Neuronal stem cell (in vitro differentiated cells): ENCODE measurements at regions not wholly inside any gene's neighbourhood (a gene's known extent, or its start where the extent isn't known, plus 50 kb on each side); places are given as distances from the start of the nearest gene placed in this dataset.

Experiments
- DNase-seq: peaks from one replicate; pipeline ENCODE4 v3.0.0-alpha.2; 2013; ENCODE audit warnings: low spot score
- H2AFZ ChIP-seq: one replicate; pipeline ENCODE4 v1.6.1; 2013; ENCODE audit warnings: mild to moderate bottlenecking, low read length, inconsistent platforms
- H2AK5ac ChIP-seq: 2 replicates; pipeline ENCODE4 v1.6.1; 2013; ENCODE audit warnings: low read depth, mild to moderate bottlenecking, inconsistent platforms, low read length, moderate library complexity, mixed read lengths
- H2BK120ac ChIP-seq: 2 replicates; pipeline ENCODE4 v1.6.1; 2013; ENCODE audit warnings: low read depth, mild to moderate bottlenecking, inconsistent platforms, low read length, moderate library complexity, mixed read lengths
- H2BK12ac ChIP-seq: one replicate; pipeline ENCODE4 v1.6.1; 2013; ENCODE audit warnings: low read length, inconsistent platforms
- H2BK15ac ChIP-seq: 2 replicates; pipeline ENCODE4 v1.6.1; 2013; ENCODE audit warnings: mild to moderate bottlenecking, low read length, inconsistent platforms, mixed read lengths
- H2BK5ac ChIP-seq: one replicate; pipeline ENCODE4 v1.6.1; 2013; ENCODE audit warnings: inconsistent platforms, mild to moderate bottlenecking, low read length, moderate library complexity
- H3K14ac ChIP-seq: one replicate; pipeline ENCODE4 v1.6.1; 2013; ENCODE audit warnings: low read length, inconsistent platforms
- H3K18ac ChIP-seq: 2 replicates; pipeline ENCODE4 v1.6.1; 2013; ENCODE audit warnings: low read length, inconsistent platforms
- H3K23ac ChIP-seq: 2 replicates; pipeline ENCODE4 v1.6.1; 2013; ENCODE audit warnings: low read depth, mild to moderate bottlenecking, mixed read lengths, low read length, inconsistent platforms; ENCODE audit not compliant: poor library complexity
- H3K27ac ChIP-seq: replicated peaks from 3 replicates; pipeline ENCODE4 v1.5.1; 2013; ENCODE audit warnings: low read length, inconsistent platforms
- H3K27me3 ChIP-seq, 3 experiments: 2 replicates each; pipeline ENCODE4 v1.6.1; 2013; ENCODE audit warnings: low read length in 3 of 3, mild to moderate bottlenecking in 2 of 3, inconsistent platforms in 1 of 3, low read depth in 1 of 3, mixed read lengths in 1 of 3, moderate library complexity in 1 of 3; ENCODE audit not compliant: control insufficient read depth in 3 of 3, insufficient read depth in 3 of 3
- H3K36me3 ChIP-seq, 2 donors: replicated peaks in 1 of 2; 2 replicates each; pipeline ENCODE4 v1.6.1; 2013; ENCODE audit warnings: low read length in 2 of 2; ENCODE audit not compliant: control insufficient read depth in 2 of 2, insufficient read depth in 2 of 2
- H3K4ac ChIP-seq: 2 replicates; pipeline ENCODE4 v1.6.1; 2013; ENCODE audit warnings: inconsistent platforms, mild to moderate bottlenecking, low read length, moderate library complexity
- H3K4me1 ChIP-seq, 2 donors: 1 replicate in 1 of 2; 2 replicates in 1 of 2; pipeline ENCODE4 v1.6.1; 2013; ENCODE audit warnings: low read length in 2 of 2, low read depth in 1 of 2; ENCODE audit not compliant: control insufficient read depth in 2 of 2, insufficient read depth in 1 of 2
- H3K4me2 ChIP-seq: one replicate; pipeline ENCODE4 v1.6.1; 2013; ENCODE audit warnings: mild to moderate bottlenecking, low read length, inconsistent platforms; ENCODE audit not compliant: insufficient read depth, poor library complexity, severe bottlenecking
- H3K4me3 ChIP-seq, 2 donors: 2 replicates each; pipeline ENCODE4 v1.5.1; 2013; ENCODE audit warnings: low read length in 2 of 2, mild to moderate bottlenecking in 2 of 2, inconsistent platforms in 1 of 2, moderate library complexity in 1 of 2
- H3K79me1 ChIP-seq: one replicate; pipeline ENCODE4 v1.6.1; 2013; ENCODE audit warnings: low read depth, mild to moderate bottlenecking, inconsistent platforms, low read length, moderate library complexity
- H3K9ac ChIP-seq: one replicate; pipeline ENCODE4 v1.6.1; 2013; ENCODE audit warnings: mild to moderate bottlenecking, low read depth, low read length, inconsistent platforms; ENCODE audit not compliant: poor library complexity
- H3K9me3 ChIP-seq, 2 donors: replicated peaks in 1 of 2; 2 replicates each; pipeline versions ENCODE3 to v1.6.1; 2013; ENCODE audit warnings: low read length in 2 of 2, mild to moderate bottlenecking in 2 of 2, inconsistent platforms in 1 of 2, low read depth in 1 of 2, mixed read lengths in 1 of 2, moderate library complexity in 1 of 2; ENCODE audit not compliant: control insufficient read depth in 2 of 2, insufficient read depth in 1 of 2
- H4K8ac ChIP-seq: one replicate; pipeline ENCODE4 v1.6.1; 2013; ENCODE audit warnings: low read depth, mild to moderate bottlenecking, inconsistent platforms, low read length, moderate library complexity
- H4K91ac ChIP-seq: one replicate; pipeline ENCODE4 v1.6.1; 2013; ENCODE audit warnings: low read length, low read depth, mild to moderate bottlenecking, inconsistent platforms; ENCODE audit not compliant: poor library complexity
- WGBS, 2 donors: extraction: QIAGEN DNeasy Blood & Tissue Kit; methylation state at CpG; one replicate each; pipeline ENCODE4 v1.1.7; 2013; ENCODE audit warnings: missing lambda C conversion rate in 2 of 2, mixed read lengths in 1 of 2; ENCODE audit not compliant: insufficient read length in 2 of 2, insufficient replicate concordance in 1 of 2; ENCODE audit errors: extremely low coverage in 2 of 2; 5-methylcytosine and 5-hydroxymethylcytosine counted together

GRCh38 chr2:126808929-126809328 lies 89.8 kb upstream of the TEX51 start:
- Histone ChIP-seq H4K91ac (no peak overlapping the region), H3K4me2 (no peak overlapping the region), H3K27ac (no peak overlapping the region), H2BK120ac (no peak overlapping the region), H3K27me3 (no peaks in the 10 kb centered on the region), H2BK5ac (no peak overlapping the region), H3K14ac (no peak overlapping the region), H4K8ac (no peak overlapping the region), H2BK12ac (no peak overlapping the region), H3K23ac (no peak overlapping the region), H3K4me1 (peaks cover 0 to 3% of the 10 kb centered on the region in 2 donors), H2BK15ac (no peak overlapping the region), H3K36me3 (no peaks in the 10 kb centered on the region), H3K4ac (no peak overlapping the region), H3K9ac (no peak overlapping the region), H3K4me3 (no peak overlapping the region), H2AFZ (no peak overlapping the region), H3K18ac (no peak overlapping the region), H2AK5ac (no peak overlapping the region), H3K9me3 (no peaks in the 10 kb centered on the region), H3K79me1 (no peaks in the 10 kb centered on the region)
- no peak for DNase-seq
- WGBS, 2 donors = no CpG with 5 or more reads among the region's 6 CpGs

GRCh38 chr2:126809340-126809739 lies 89.3 kb upstream of the TEX51 start:
- no peak overlapping the region for H3K4me2 ChIP-seq
- H2AFZ ChIP-seq = no peak overlapping the region
- no peaks in the 10 kb centered on the region for H3K27me3 ChIP-seq
- no peak overlapping the region for H2BK12ac ChIP-seq
- no CpG with 5 or more reads among the region's 7 CpGs for WGBS, 2 donors
- H3K14ac ChIP-seq = no peak overlapping the region
- H3K9ac ChIP-seq = no peak overlapping the region
- no peak overlapping the region for H3K4me3 ChIP-seq
- no peak overlapping the region for H4K91ac ChIP-seq
- H2BK5ac ChIP-seq = no peak overlapping the region
- no peak overlapping the region for H3K27ac ChIP-seq
- H4K8ac ChIP-seq = no peak overlapping the region
- H2BK120ac ChIP-seq = no peak overlapping the region
- no peak overlapping the region for H3K18ac ChIP-seq
- no peaks in the 10 kb centered on the region for H3K9me3 ChIP-seq
- DNase-seq = no peak
- no peaks in the 10 kb centered on the region for H3K79me1 ChIP-seq
- H2AK5ac ChIP-seq = no peak overlapping the region
- H3K4me1 ChIP-seq = peaks cover 0 to 3% of the 10 kb centered on the region in 2 donors
- H3K36me3 ChIP-seq = no peaks in the 10 kb centered on the region
- no peak overlapping the region for H2BK15ac ChIP-seq
- H3K4ac ChIP-seq = no peak overlapping the region
- H3K23ac ChIP-seq = no peak overlapping the region

- no peak overlapping the region for H3K4me2 ChIP-seq
- H3K4me1 ChIP-seq = peaks cover 0 to 3% of the 10 kb centered on the region in 2 donors
- H2BK15ac ChIP-seq = no peak overlapping the region
- no peak overlapping the region for H4K91ac ChIP-seq
- no peak overlapping the region for H3K4ac ChIP-seq
- no peak overlapping the region for H3K18ac ChIP-seq
- H3K27ac ChIP-seq = no peak overlapping the region
- H3K9me3 ChIP-seq = no peaks in the 10 kb centered on the region
- H2BK120ac ChIP-seq = no peak overlapping the region
- DNase-seq = no peak
- no peak overlapping the region for H2AK5ac ChIP-seq
- H2BK12ac ChIP-seq = no peak overlapping the region
- H4K8ac ChIP-seq = no peak overlapping the region
- H3K79me1 ChIP-seq = no peaks in the 10 kb centered on the region
- H2AFZ ChIP-seq = no peak overlapping the region
- no peak overlapping the region for H3K9ac ChIP-seq
- no peaks in the 10 kb centered on the region for H3K36me3 ChIP-seq
- no peak overlapping the region for H2BK5ac ChIP-seq
- no peaks in the 10 kb centered on the region for H3K27me3 ChIP-seq
- WGBS, 2 donors = no CpG with 5 or more reads among the region's 6 CpGs
- no peak overlapping the region for H3K4me3 ChIP-seq
- H3K14ac ChIP-seq = no peak overlapping the region
- no peak overlapping the region for H3K23ac ChIP-seq
Observed at GRCh38 chr2:126810001-126810400, 88.7 kb upstream of the TEX51 start.

GRCh38 chr2:126811101-126811500 lies 87.6 kb upstream of the TEX51 start:
- H2BK12ac ChIP-seq = no peak overlapping the region
- H3K27ac ChIP-seq = no peak overlapping the region
- H3K79me1 ChIP-seq = no peaks in the 10 kb centered on the region
- H3K23ac ChIP-seq = no peak overlapping the region
- no peak overlapping the region for H3K4ac ChIP-seq
- no peak overlapping the region for H3K18ac ChIP-seq
- no peak overlapping the region for H4K91ac ChIP-seq
- no peak overlapping the region for H3K14ac ChIP-seq
- no peak overlapping the region for H2BK120ac ChIP-seq
- H3K4me3 ChIP-seq = no peak overlapping the region
- no peak overlapping the region for H2BK5ac ChIP-seq
- no peak overlapping the region for H2BK15ac ChIP-seq
- no peaks in the 10 kb centered on the region for H3K36me3 ChIP-seq
- no CpG with 5 or more reads among the region's 6 CpGs for WGBS, 2 donors
- H3K4me1 ChIP-seq = peaks cover 0 to 3% of the 10 kb centered on the region in 2 donors
- H3K9ac ChIP-seq = no peak overlapping the region
- H3K4me2 ChIP-seq = no peak overlapping the region
- no peak overlapping the region for H2AFZ ChIP-seq
- H3K9me3 ChIP-seq = no peaks in the 10 kb centered on the region
- no peak overlapping the region for H2AK5ac ChIP-seq
- no peak overlapping the region for H4K8ac ChIP-seq
- no peak for DNase-seq
- no peaks in the 10 kb centered on the region for H3K27me3 ChIP-seq
